HEK293 (cell line): ENCODE measurements at regions not wholly inside any gene's neighbourhood (a gene's known extent, or its start where the extent isn't known, plus 50 kb on each side); places are given as distances from the start of the nearest gene placed in this dataset.
"Not testable (repeated sequence)": the region's sequence is repeated elsewhere in the genome, so short reads cannot be mapped to it uniquely, and the experiment has no call there.

ENCODE experiments used
- CTCF ChIA-PET: fragments of 350-600 bp; formaldehyde crosslinking; extraction: SDS; loops from one replicate; lab custom pipeline; 2021; ENCODE audit warnings: antibody characterized with exemption; lab: Yijun Ruan, JAX
- POLR2A ChIA-PET: fragments of 300-600 bp; formaldehyde crosslinking; extraction: SDS; loops from one replicate; lab custom pipeline; 2020; ENCODE audit warnings: antibody characterized with exemption, inconsistent platforms; lab: Yijun Ruan, JAX
- H3K27ac ChIP-seq: fragments of 200-500 bp; sonication (Bioruptor generic); 2 replicates; pipeline ENCODE4 v1.5.1; 2014; ENCODE audit warnings: low read depth, low read length, control low read depth, inconsistent platforms; ENCODE audit errors: extremely low read depth
- H3K36me3 ChIP-seq, 2 experiments: fragments of 200-500 bp in 1 of 2; sonication (Bioruptor generic) in 1 of 2; 1 replicate in 1 of 2; 2 replicates in 1 of 2; pipeline ENCODE4 v1.5.1; 2014 to 2017; ENCODE audit warnings: inconsistent platforms in 2 of 2, low read length in 2 of 2; ENCODE audit not compliant: control insufficient read depth in 2 of 2, insufficient read depth in 1 of 2
- H3K4me1 ChIP-seq: fragments of 200-500 bp; sonication (Bioruptor generic); 2 replicates; pipeline ENCODE4 v1.5.1; 2014; ENCODE audit warnings: mild to moderate bottlenecking, low read length, inconsistent platforms; ENCODE audit not compliant: control insufficient read depth, insufficient read depth
- H3K4me3 ChIP-seq: 2 replicates; pipeline ENCODE4 v1.5.1; 2011; ENCODE audit warnings: low read depth, mild to moderate bottlenecking, control low read depth, low read length, moderate library complexity
- H3K9me3 ChIP-seq: fragments of 200-500 bp; sonication (Bioruptor generic); 2 replicates; pipeline ENCODE4 v1.5.1; 2014; ENCODE audit warnings: low read depth, low read length, inconsistent platforms; ENCODE audit not compliant: control insufficient read depth, insufficient read depth
- BCL11B ChIP-seq: fragments of 450-650 bp; formaldehyde crosslinking; IDR thresholded peaks from 2 replicates; pipeline ENCODE4 v1.5.1; 2016; ENCODE audit warnings: low read depth, missing biosample characterization, missing genetic modification characterization
- FEZF1 ChIP-seq: fragments of 450-650 bp; formaldehyde crosslinking; IDR thresholded peaks from 2 replicates; pipeline ENCODE4 v1.5.1; 2016; ENCODE audit warnings: missing biosample characterization, missing genetic modification characterization
- GLIS1 ChIP-seq: fragments of 450-650 bp; formaldehyde crosslinking; IDR thresholded peaks from 2 replicates; pipeline ENCODE4 v1.5.1; 2016; ENCODE audit warnings: missing biosample characterization, missing genetic modification characterization
- SCRT2 ChIP-seq: fragments of 450-650 bp; formaldehyde crosslinking; IDR thresholded peaks from 2 replicates; pipeline ENCODE4 v1.5.1; 2016; ENCODE audit warnings: missing biosample characterization, missing genetic modification characterization
- SP7 ChIP-seq: fragments of 450-650 bp; formaldehyde crosslinking; IDR thresholded peaks from 2 replicates; pipeline ENCODE4 v1.5.1; 2016; ENCODE audit warnings: missing biosample characterization, missing genetic modification characterization
- ZNF10 ChIP-seq: fragments of 450-650 bp; formaldehyde crosslinking; IDR thresholded peaks from 2 replicates; pipeline ENCODE4 v1.5.1; 2017; ENCODE audit warnings: missing biosample characterization, missing genetic modification characterization
- ZNF146 ChIP-seq: fragments of 450-650 bp; formaldehyde crosslinking; IDR thresholded peaks from 2 replicates; pipeline ENCODE4 v1.5.1; 2016; ENCODE audit warnings: missing biosample characterization, missing genetic modification characterization
- ZNF175 ChIP-seq: fragments of 450-650 bp; formaldehyde crosslinking; IDR thresholded peaks from 2 replicates; pipeline ENCODE4 v1.5.1; 2016; ENCODE audit warnings: missing biosample characterization, missing genetic modification characterization
- ZNF221 ChIP-seq: fragments of 450-650 bp; formaldehyde crosslinking; IDR thresholded peaks from 2 replicates; pipeline ENCODE4 v1.5.1; 2017; ENCODE audit warnings: missing biosample characterization, missing genetic modification characterization, borderline replicate concordance
- ZNF274 ChIP-seq, 2 experiments: fragments of 200-500 bp in 1 of 2; fragments of 450-650 bp in 1 of 2; sonication (Bioruptor generic) in 1 of 2; formaldehyde crosslinking in 1 of 2; IDR thresholded peaks; 2 replicates each; pipeline versions ENCODE4 v1.5.1 to v1.6.1; 2014 to 2016; ENCODE audit warnings: borderline replicate concordance in 1 of 2, inconsistent platforms in 1 of 2, low read length in 1 of 2, missing biosample characterization in 1 of 2, missing genetic modification characterization in 1 of 2
- ZNF654 ChIP-seq: fragments of 450-650 bp; formaldehyde crosslinking; IDR thresholded peaks from 2 replicates; pipeline ENCODE4 v1.5.1; 2016; ENCODE audit warnings: low read depth, missing biosample characterization, missing genetic modification characterization
- TF ChIP-seq, protein P1 (sequence below): fragments of 450-650 bp; formaldehyde crosslinking; IDR thresholded peaks from 2 replicates; pipeline ENCODE4 v1.5.1; 2016; ENCODE audit warnings: missing biosample characterization, missing genetic modification characterization
- TF ChIP-seq, protein P2 (sequence below): fragments of 450-650 bp; formaldehyde crosslinking; IDR thresholded peaks from 2 replicates; pipeline ENCODE4 v1.5.1; 2016; ENCODE audit warnings: missing biosample characterization, missing genetic modification characterization
- TF ChIP-seq, protein P3 (sequence below): fragments of 450-650 bp; formaldehyde crosslinking; IDR thresholded peaks from 2 replicates; pipeline ENCODE4 v1.5.1; 2016; ENCODE audit warnings: missing biosample characterization, missing genetic modification characterization

- H3K4me3 ChIP-seq, H3K27ac ChIP-seq, H3K4me1 ChIP-seq, POLR2A ChIA-PET, H3K36me3 ChIP-seq, H3K9me3 ChIP-seq: not testable (repeated sequence)
- CTCF ChIA-PET, result interaction anchor here (1.4 kb wide), 1 partner anchor 170 kb away, joined by 3 read pairs; no protein-coding TSS in a partner anchor
Observed at GRCh38 chr21:32823296-32823695, 51.7 kb upstream of the PAXBP1 start.

GRCh38 chr21:32824950-32825349, 53.4 kb upstream of the PAXBP1 start:
- TF ChIP-seq BCL11B (tag by site-specific recombination) (no peak), ZNF274 (IDR thresholded peaks at IDR 0.05; ENCODE audit: low read length) (no peak), ZNF274 (tag by site-specific recombination; IDR thresholded peaks at IDR 0.05; ENCODE audit: borderline replicate concordance) (no peak), ZNF10 (tag by site-specific recombination) (peak; percentile 65), ZNF221 (no peak), FEZF1 (no peak), ZNF146 (peak; percentile 91)
- POLR2A ChIA-PET, result no interaction called here
- Histone ChIP-seq H3K27ac (no peak overlapping the region), H3K9me3 (no peaks in the 10 kb centered on the region), H3K4me3 (no peak overlapping the region), H3K4me1 (no peaks in the 10 kb centered on the region), H3K36me3 (no peaks in the 10 kb centered on the region)
- CTCF ChIA-PET, result interaction anchor here (0.6 to 2.6 kb wide), 7 partner anchors 11 to 303 kb away, joined by 3 to 21 read pairs (median 7); a partner anchor contains a TSS

DNA sequence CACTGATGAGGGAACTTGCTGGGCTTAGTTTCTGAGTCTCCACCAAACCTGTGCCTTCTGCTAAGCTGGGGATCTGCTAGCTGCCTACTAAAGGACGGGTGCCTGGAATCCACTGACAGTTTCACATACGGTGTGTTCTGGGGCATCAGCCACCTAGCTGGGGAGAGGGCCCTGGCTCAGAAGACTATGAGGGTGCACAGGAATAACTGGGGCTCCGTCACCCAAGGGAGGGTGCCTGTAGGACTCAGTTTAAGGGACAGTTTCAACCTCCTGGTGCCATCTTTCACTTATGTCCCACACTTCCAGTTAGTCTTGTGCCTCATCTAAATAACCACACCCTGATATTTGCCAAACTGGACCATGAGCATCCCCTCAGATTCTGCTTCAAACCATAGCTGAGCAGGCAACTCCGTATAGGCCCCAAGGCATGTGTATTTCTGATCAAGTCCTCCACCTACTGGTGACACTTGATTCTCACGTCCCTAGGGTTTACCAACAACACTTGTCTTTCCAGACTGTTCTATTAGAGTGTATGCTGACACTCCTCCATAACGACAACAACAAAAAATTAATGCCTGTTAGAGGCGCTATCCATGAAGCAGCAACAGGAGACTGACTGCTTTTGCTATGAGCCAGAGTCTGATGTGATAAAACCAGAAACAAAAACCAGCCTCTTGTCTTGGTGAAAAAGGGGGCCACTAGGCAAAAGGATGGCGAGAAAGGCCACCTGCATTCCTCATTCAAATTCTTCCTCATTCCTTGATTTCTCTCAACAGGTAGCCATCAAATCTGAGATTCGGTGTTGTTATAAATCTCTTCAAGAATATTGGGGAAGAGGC, 55.0 kb upstream of the PAXBP1 start:
- Histone ChIP-seq H3K9me3 (no peaks in the 10 kb centered on the region), H3K4me3 (no peak overlapping the region), H3K36me3 (no peaks in the 10 kb centered on the region), H3K4me1 (no peaks in the 10 kb centered on the region), H3K27ac (no peak overlapping the region)
- no peak for TF ChIP-seq GLIS1 (tag by site-specific recombination)
- TF ChIP-seq ZNF654, result peak; percentile 95
- TF ChIP-seq, protein P1, sequence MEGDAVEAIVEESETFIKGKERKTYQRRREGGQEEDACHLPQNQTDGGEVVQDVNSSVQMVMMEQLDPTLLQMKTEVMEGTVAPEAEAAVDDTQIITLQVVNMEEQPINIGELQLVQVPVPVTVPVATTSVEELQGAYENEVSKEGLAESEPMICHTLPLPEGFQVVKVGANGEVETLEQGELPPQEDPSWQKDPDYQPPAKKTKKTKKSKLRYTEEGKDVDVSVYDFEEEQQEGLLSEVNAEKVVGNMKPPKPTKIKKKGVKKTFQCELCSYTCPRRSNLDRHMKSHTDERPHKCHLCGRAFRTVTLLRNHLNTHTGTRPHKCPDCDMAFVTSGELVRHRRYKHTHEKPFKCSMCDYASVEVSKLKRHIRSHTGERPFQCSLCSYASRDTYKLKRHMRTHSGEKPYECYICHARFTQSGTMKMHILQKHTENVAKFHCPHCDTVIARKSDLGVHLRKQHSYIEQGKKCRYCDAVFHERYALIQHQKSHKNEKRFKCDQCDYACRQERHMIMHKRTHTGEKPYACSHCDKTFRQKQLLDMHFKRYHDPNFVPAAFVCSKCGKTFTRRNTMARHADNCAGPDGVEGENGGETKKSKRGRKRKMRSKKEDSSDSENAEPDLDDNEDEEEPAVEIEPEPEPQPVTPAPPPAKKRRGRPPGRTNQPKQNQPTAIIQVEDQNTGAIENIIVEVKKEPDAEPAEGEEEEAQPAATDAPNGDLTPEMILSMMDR, result peak; percentile 80
- peak; percentile 18; the same call in 1 of the 2 replicates for TF ChIP-seq SP7 (tag by site-specific recombination)
- TF ChIP-seq ZNF175 (tag by site-specific recombination), result no peak
- TF ChIP-seq SCRT2 (tag by site-specific recombination), result peak; percentile 54
- TF ChIP-seq, protein P2, sequence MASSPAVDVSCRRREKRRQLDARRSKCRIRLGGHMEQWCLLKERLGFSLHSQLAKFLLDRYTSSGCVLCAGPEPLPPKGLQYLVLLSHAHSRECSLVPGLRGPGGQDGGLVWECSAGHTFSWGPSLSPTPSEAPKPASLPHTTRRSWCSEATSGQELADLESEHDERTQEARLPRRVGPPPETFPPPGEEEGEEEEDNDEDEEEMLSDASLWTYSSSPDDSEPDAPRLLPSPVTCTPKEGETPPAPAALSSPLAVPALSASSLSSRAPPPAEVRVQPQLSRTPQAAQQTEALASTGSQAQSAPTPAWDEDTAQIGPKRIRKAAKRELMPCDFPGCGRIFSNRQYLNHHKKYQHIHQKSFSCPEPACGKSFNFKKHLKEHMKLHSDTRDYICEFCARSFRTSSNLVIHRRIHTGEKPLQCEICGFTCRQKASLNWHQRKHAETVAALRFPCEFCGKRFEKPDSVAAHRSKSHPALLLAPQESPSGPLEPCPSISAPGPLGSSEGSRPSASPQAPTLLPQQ (tag by site-specific recombination), result peak; percentile 21; the same call in 1 of the 2 replicates
- TF ChIP-seq, protein P3, sequence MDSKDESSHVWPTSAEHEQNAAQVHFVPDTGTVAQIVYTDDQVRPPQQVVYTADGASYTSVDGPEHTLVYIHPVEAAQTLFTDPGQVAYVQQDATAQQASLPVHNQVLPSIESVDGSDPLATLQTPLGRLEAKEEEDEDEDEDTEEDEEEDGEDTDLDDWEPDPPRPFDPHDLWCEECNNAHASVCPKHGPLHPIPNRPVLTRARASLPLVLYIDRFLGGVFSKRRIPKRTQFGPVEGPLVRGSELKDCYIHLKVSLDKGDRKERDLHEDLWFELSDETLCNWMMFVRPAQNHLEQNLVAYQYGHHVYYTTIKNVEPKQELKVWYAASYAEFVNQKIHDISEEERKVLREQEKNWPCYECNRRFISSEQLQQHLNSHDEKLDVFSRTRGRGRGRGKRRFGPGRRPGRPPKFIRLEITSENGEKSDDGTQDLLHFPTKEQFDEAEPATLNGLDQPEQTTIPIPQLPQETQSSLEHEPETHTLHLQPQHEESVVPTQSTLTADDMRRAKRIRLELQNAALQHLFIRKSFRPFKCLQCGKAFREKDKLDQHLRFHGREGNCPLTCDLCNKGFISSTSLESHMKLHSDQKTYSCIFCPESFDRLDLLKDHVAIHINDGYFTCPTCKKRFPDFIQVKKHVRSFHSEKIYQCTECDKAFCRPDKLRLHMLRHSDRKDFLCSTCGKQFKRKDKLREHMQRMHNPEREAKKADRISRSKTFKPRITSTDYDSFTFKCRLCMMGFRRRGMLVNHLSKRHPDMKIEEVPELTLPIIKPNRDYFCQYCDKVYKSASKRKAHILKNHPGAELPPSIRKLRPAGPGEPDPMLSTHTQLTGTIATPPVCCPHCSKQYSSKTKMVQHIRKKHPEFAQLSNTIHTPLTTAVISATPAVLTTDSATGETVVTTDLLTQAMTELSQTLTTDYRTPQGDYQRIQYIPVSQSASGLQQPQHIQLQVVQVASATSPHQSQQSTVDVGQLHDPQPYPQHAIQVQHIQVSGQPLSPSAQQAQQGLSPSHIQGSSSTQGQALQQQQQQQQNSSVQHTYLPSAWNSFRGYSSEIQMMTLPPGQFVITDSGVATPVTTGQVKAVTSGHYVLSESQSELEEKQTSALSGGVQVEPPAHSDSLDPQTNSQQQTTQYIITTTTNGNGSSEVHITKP (tag by site-specific recombination), result peak; percentile 39; the same call in 1 of the 2 replicates
- ChIA-PET POLR2A (no interaction called here), CTCF (interaction anchor here (0.5 to 3.4 kb wide), 30 partner anchors 10 to 425 kb away, joined by 3 to 21 read pairs (median 3); a partner anchor contains a TSS)
